ENCODE measurements at regions not wholly inside any gene's neighbourhood (a gene's known extent, or its start where the extent isn't known, plus 50 kb on each side); places are given as distances from the start of the nearest gene placed in this dataset.
A peak's percentile ranks its signal among the peaks of the same experiment; 100 is the strongest.

- H2BK15ac ChIP-seq (ENCODE audit: low read depth, poor library complexity, severe bottlenecking): no peak overlapping the region
- H3K9ac ChIP-seq (ENCODE audit: low read length): no peak overlapping the region
- peaks cover 0 to 64% of the 10 kb centered on the region in 2 experiments for H3K27me3 ChIP-seq (ENCODE audit: control insufficient read depth in 1 of 2, insufficient read depth in 1 of 2, low read length in 2 of 2)
- no peak overlapping the region for H3K14ac ChIP-seq (ENCODE audit: low read length in 2 of 2)
- H2BK120ac ChIP-seq (ENCODE audit: low read depth, low read length): no peak overlapping the region
- no peak overlapping the region for H3K4me2 ChIP-seq (ENCODE audit: low read length, poor library complexity, severe bottlenecking)
- peak overlapping the region; percentile 80 for H4K91ac ChIP-seq (ENCODE audit: low read length)
- H2BK5ac ChIP-seq (ENCODE audit: low read depth, low read length, poor library complexity, severe bottlenecking): no peak overlapping the region
- H3K27ac ChIP-seq (ENCODE audit: low read length, poor library complexity, severe bottlenecking): no peak overlapping the region
- 64% methylated on average over 9 of the region's 10 CpGs for WGBS
- peaks cover 2% of the 10 kb centered on the region for H3K4me1 ChIP-seq (ENCODE audit: control insufficient read depth, insufficient read depth, low read depth, low read length)
- no peaks in the 10 kb centered on the region for H3K9me3 ChIP-seq (ENCODE audit: control insufficient read depth, low read length)
- no peak overlapping the region for H3K4me3 ChIP-seq (ENCODE audit: insufficient read depth in 1 of 2, low read depth in 1 of 2, low read length in 2 of 2)
- H3K79me1 ChIP-seq (replicated peaks; ENCODE audit: low read length, poor library complexity, severe bottlenecking): no peaks in the 10 kb centered on the region
- H4K8ac ChIP-seq (ENCODE audit: low read length): peak overlapping the region; percentile 77
- H3K23ac ChIP-seq (ENCODE audit: low read length in 2 of 2): no peak overlapping the region
- H3K36me3 ChIP-seq (ENCODE audit: control insufficient read depth in 1 of 2, insufficient read depth in 2 of 2, low read depth in 1 of 2, low read length in 2 of 2): no peaks in the 10 kb centered on the region
- no peak overlapping the region for H2AK5ac ChIP-seq (ENCODE audit: low read length, severe bottlenecking)
- H3K4ac ChIP-seq (ENCODE audit: low read depth in 1 of 2, low read length in 2 of 2): no peak overlapping the region
- peak overlapping the region; percentile 54 to 62 for H3K18ac ChIP-seq (ENCODE audit: low read depth in 1 of 2, low read length in 2 of 2)
- no peak overlapping the region for H2AFZ ChIP-seq (ENCODE audit: low read depth, low read length)
- peak; percentile 68 for DNase-seq
- H2BK12ac ChIP-seq (ENCODE audit: low read length in 2 of 2): no peak overlapping the region
These were observed 116.9 kb downstream of the EFNB1 start for GRCh38 chrX:68945603-68946228.

- no peak overlapping the region for H2AK5ac ChIP-seq (ENCODE audit: low read length, severe bottlenecking)
- H4K91ac ChIP-seq (ENCODE audit: low read length): peak overlapping the region; percentile 80
- DNase-seq: no peak
- H2BK5ac ChIP-seq (ENCODE audit: low read depth, low read length, poor library complexity, severe bottlenecking): no peak overlapping the region
- WGBS: 84% methylated on average over 2 of the region's 2 CpGs
- H3K18ac ChIP-seq (ENCODE audit: low read depth in 1 of 2, low read length in 2 of 2): peak overlapping the region; percentile 12 to 48
- no peak overlapping the region for H3K14ac ChIP-seq (ENCODE audit: low read length in 2 of 2)
- peaks cover 4% of the 10 kb centered on the region for H3K4me1 ChIP-seq (ENCODE audit: control insufficient read depth, insufficient read depth, low read depth, low read length)
- H2BK120ac ChIP-seq (ENCODE audit: low read depth, low read length): no peak overlapping the region
- peaks cover 0 to 58% of the 10 kb centered on the region in 2 experiments for H3K27me3 ChIP-seq (ENCODE audit: control insufficient read depth in 1 of 2, insufficient read depth in 1 of 2, low read length in 2 of 2)
- H3K27ac ChIP-seq (ENCODE audit: low read length, poor library complexity, severe bottlenecking): no peak overlapping the region
- H2AFZ ChIP-seq (ENCODE audit: low read depth, low read length): no peak overlapping the region
- H3K23ac ChIP-seq (ENCODE audit: low read length in 2 of 2): no peak overlapping the region
- peak overlapping the region in 1 of 2 experiments; percentile 51 for H2BK12ac ChIP-seq (ENCODE audit: low read length in 2 of 2)
- H3K9ac ChIP-seq (ENCODE audit: low read length): no peak overlapping the region
- no peak overlapping the region for H3K4me2 ChIP-seq (ENCODE audit: low read length, poor library complexity, severe bottlenecking)
- no peaks in the 10 kb centered on the region for H3K9me3 ChIP-seq (ENCODE audit: control insufficient read depth, low read length)
- no peak overlapping the region for H3K4me3 ChIP-seq (ENCODE audit: insufficient read depth in 1 of 2, low read depth in 1 of 2, low read length in 2 of 2)
- no peak overlapping the region for H2BK15ac ChIP-seq (ENCODE audit: low read depth, poor library complexity, severe bottlenecking)
- H3K36me3 ChIP-seq (ENCODE audit: control insufficient read depth in 1 of 2, insufficient read depth in 2 of 2, low read depth in 1 of 2, low read length in 2 of 2): no peaks in the 10 kb centered on the region
- H4K8ac ChIP-seq (ENCODE audit: low read length): peak overlapping the region; percentile 77
- no peaks in the 10 kb centered on the region for H3K79me1 ChIP-seq (replicated peaks; ENCODE audit: low read length, poor library complexity, severe bottlenecking)
- H3K4ac ChIP-seq (ENCODE audit: low read depth in 1 of 2, low read length in 2 of 2): peak overlapping the region in 1 of 2 experiments; percentile 67
These were observed 116.3 kb downstream of the EFNB1 start for GRCh38 chrX:68945081-68945602.

- H3K9me3 ChIP-seq (ENCODE audit: control insufficient read depth, low read length): no peaks in the 10 kb centered on the region
- no peak overlapping the region for H3K4me2 ChIP-seq (ENCODE audit: low read length, poor library complexity, severe bottlenecking)
- peaks cover 4% of the 10 kb centered on the region for H3K4me1 ChIP-seq (ENCODE audit: control insufficient read depth, insufficient read depth, low read depth, low read length)
- peak overlapping the region; percentile 6 for H4K8ac ChIP-seq (ENCODE audit: low read length)
- no peak overlapping the region for H3K23ac ChIP-seq (ENCODE audit: low read length in 2 of 2)
- H2BK120ac ChIP-seq (ENCODE audit: low read depth, low read length): no peak overlapping the region
- peak overlapping the region in 1 of 2 experiments; percentile 62 for H3K14ac ChIP-seq (ENCODE audit: low read length in 2 of 2)
- H2BK5ac ChIP-seq (ENCODE audit: low read depth, low read length, poor library complexity, severe bottlenecking): no peak overlapping the region
- H4K91ac ChIP-seq (ENCODE audit: low read length): peak overlapping the region; percentile 61
- H3K4ac ChIP-seq (ENCODE audit: low read depth in 1 of 2, low read length in 2 of 2): peak overlapping the region in 1 of 2 experiments; percentile 75
- H3K9ac ChIP-seq (ENCODE audit: low read length): no peak overlapping the region
- H2AK5ac ChIP-seq (ENCODE audit: low read length, severe bottlenecking): no peak overlapping the region
- H3K36me3 ChIP-seq (ENCODE audit: control insufficient read depth in 1 of 2, insufficient read depth in 2 of 2, low read depth in 1 of 2, low read length in 2 of 2): no peaks in the 10 kb centered on the region
- H3K27ac ChIP-seq (ENCODE audit: low read length, poor library complexity, severe bottlenecking): no peak overlapping the region
- peak overlapping the region in 1 of 2 experiments; percentile 49 for H2BK12ac ChIP-seq (ENCODE audit: low read length in 2 of 2)
- no peak overlapping the region for H2BK15ac ChIP-seq (ENCODE audit: low read depth, poor library complexity, severe bottlenecking)
- H3K18ac ChIP-seq (ENCODE audit: low read depth in 1 of 2, low read length in 2 of 2): peak overlapping the region in 1 of 2 experiments; percentile 12
- 100% methylated on average over 2 of the region's 2 CpGs for WGBS
- H3K27me3 ChIP-seq (ENCODE audit: control insufficient read depth in 1 of 2, insufficient read depth in 1 of 2, low read length in 2 of 2): peaks cover 0 to 55% of the 10 kb centered on the region in 2 experiments
- H3K4me3 ChIP-seq (ENCODE audit: insufficient read depth in 1 of 2, low read depth in 1 of 2, low read length in 2 of 2): no peak overlapping the region
- H2AFZ ChIP-seq (ENCODE audit: low read depth, low read length): no peak overlapping the region
- DNase-seq: no peak
- H3K79me1 ChIP-seq (replicated peaks; ENCODE audit: low read length, poor library complexity, severe bottlenecking): no peaks in the 10 kb centered on the region
These were observed 115.4 kb downstream of the EFNB1 start for GRCh38 chrX:68944211-68944610.

- Histone ChIP-seq H2BK120ac (ENCODE audit: low read depth, low read length) (no peak overlapping the region), H3K4ac (ENCODE audit: low read depth in 1 of 2, low read length in 2 of 2) (no peak overlapping the region), H3K4me3 (ENCODE audit: insufficient read depth in 1 of 2, low read depth in 1 of 2, low read length in 2 of 2) (no peak overlapping the region), H3K23ac (ENCODE audit: low read length in 2 of 2) (no peak overlapping the region), H3K27me3 (ENCODE audit: control insufficient read depth in 1 of 2, insufficient read depth in 1 of 2, low read length in 2 of 2) (peaks cover 0 to 41% of the 10 kb centered on the region in 2 experiments), H2BK5ac (ENCODE audit: low read depth, low read length, poor library complexity, severe bottlenecking) (no peak overlapping the region), H3K18ac (ENCODE audit: low read depth in 1 of 2, low read length in 2 of 2) (no peak overlapping the region), H2AK5ac (ENCODE audit: low read length, severe bottlenecking) (no peak overlapping the region), H4K8ac (ENCODE audit: low read length) (no peak overlapping the region), H3K9me3 (ENCODE audit: control insufficient read depth, low read length) (no peaks in the 10 kb centered on the region), H3K14ac (ENCODE audit: low read length in 2 of 2) (no peak overlapping the region), H2BK15ac (ENCODE audit: low read depth, poor library complexity, severe bottlenecking) (no peak overlapping the region), H3K36me3 (ENCODE audit: control insufficient read depth in 1 of 2, insufficient read depth in 2 of 2, low read depth in 1 of 2, low read length in 2 of 2) (no peaks in the 10 kb centered on the region), H3K27ac (ENCODE audit: low read length, poor library complexity, severe bottlenecking) (no peak overlapping the region), H2BK12ac (ENCODE audit: low read length in 2 of 2) (no peak overlapping the region), H3K4me1 (ENCODE audit: control insufficient read depth, insufficient read depth, low read depth, low read length) (peaks cover 9% of the 10 kb centered on the region), H3K4me2 (ENCODE audit: low read length, poor library complexity, severe bottlenecking) (no peak overlapping the region), H3K79me1 (replicated peaks; ENCODE audit: low read length, poor library complexity, severe bottlenecking) (no peaks in the 10 kb centered on the region), H3K9ac (ENCODE audit: low read length) (no peak overlapping the region), H4K91ac (ENCODE audit: low read length) (no peak overlapping the region), H2AFZ (ENCODE audit: low read depth, low read length) (no peak overlapping the region)
- WGBS: 48% methylated on average over 2 of the region's 2 CpGs
- no peak for DNase-seq
These were observed 114.0 kb downstream of the EFNB1 start for GRCh38 chrX:68942840-68943239.
